DOHH2 (cell line): ENCODE measurements at regions not wholly inside any gene's neighbourhood (a gene's known extent, or its start where the extent isn't known, plus 50 kb on each side); places are given as distances from the start of the nearest gene placed in this dataset.

ENCODE experiments used
- H3F3A ChIP-seq: fragments of 200-600 bp; sonication (generic), shearing (Covaris generic); 2 replicates; pipeline ENCODE4 v1.6.0; 2016; ENCODE audit warnings: antibody characterized with exemption, mild to moderate bottlenecking; ENCODE audit not compliant: control insufficient read depth, insufficient read depth
- H3K27ac ChIP-seq: fragments of 200-600 bp; sonication (generic); 2 replicates; pipeline ENCODE4 v1.5.1; 2014; ENCODE audit warnings: low read depth, mild to moderate bottlenecking, low read length, moderate library complexity
- H3K27me3 ChIP-seq: fragments of 200-600 bp; sonication (generic); 2 replicates; pipeline ENCODE4 v1.6.1; 2014; ENCODE audit warnings: mild to moderate bottlenecking, low read length, mixed read lengths; ENCODE audit not compliant: control insufficient read depth
- H3K36me3 ChIP-seq: fragments of 200-600 bp; sonication (generic); 2 replicates; pipeline ENCODE4 v1.6.1; 2014; ENCODE audit warnings: mild to moderate bottlenecking, low read length, moderate library complexity, mixed read lengths; ENCODE audit not compliant: control insufficient read depth
- H3K4me1 ChIP-seq: fragments of 200-600 bp; sonication (generic); 2 replicates; pipeline ENCODE4 v1.6.1; 2014; ENCODE audit warnings: mild to moderate bottlenecking, low read length, mixed read lengths; ENCODE audit not compliant: control insufficient read depth
- H3K4me2 ChIP-seq: fragments of 200-600 bp; sonication (generic); 2 replicates; pipeline ENCODE4 v1.6.0; 2014; ENCODE audit warnings: mild to moderate bottlenecking, low read length, moderate library complexity
- H3K4me3 ChIP-seq: fragments of 200-600 bp; sonication (generic); 2 replicates; pipeline ENCODE4 v1.5.1; 2014; ENCODE audit warnings: mild to moderate bottlenecking, low read length, mixed read lengths
- H3K79me2 ChIP-seq: fragments of 200-600 bp; sonication (generic); 2 replicates; pipeline ENCODE4 v1.6.1; 2014; ENCODE audit warnings: mild to moderate bottlenecking, low read length, mixed read lengths; ENCODE audit not compliant: control insufficient read depth
- H3K9me2 ChIP-seq: fragments of 200-600 bp; sonication (generic); replicated peaks from 2 replicates; pipeline ENCODE4 v1.6.1; 2014; ENCODE audit warnings: mild to moderate bottlenecking, low read length, mixed read lengths; ENCODE audit not compliant: control insufficient read depth
- H3K9me3 ChIP-seq: fragments of 200-600 bp; sonication (generic); 2 replicates; pipeline ENCODE4 v1.6.1; 2014; ENCODE audit warnings: antibody characterized with exemption, low read length, mixed read lengths; ENCODE audit not compliant: control insufficient read depth, insufficient read depth
- H4K20me1 ChIP-seq: fragments of 200-600 bp; sonication (generic); 2 replicates; pipeline ENCODE4 v1.6.0; 2014; ENCODE audit warnings: low read depth, mild to moderate bottlenecking, antibody characterized with exemption, low read length, moderate library complexity; ENCODE audit not compliant: control insufficient read depth, insufficient read depth
- CTCF ChIP-seq: fragments of 200-600 bp; sonication (generic); IDR thresholded peaks from one replicate; pipeline ENCODE4 v1.5.1; 2014; ENCODE audit warnings: antibody characterized with exemption, mild to moderate bottlenecking, low read depth, low read length; ENCODE audit not compliant: poor library complexity, severe bottlenecking
- EZH2phosphoT487 ChIP-seq: fragments of 200-600 bp; sonication (generic); IDR thresholded peaks from 2 replicates; pipeline ENCODE4 v1.6.1; 2017; ENCODE audit warnings: borderline replicate concordance, mild to moderate bottlenecking, antibody characterized with exemption, low read length, moderate library complexity, mixed read lengths

- no peaks in the 10 kb centered on the region for H3K9me3 ChIP-seq
- no peaks in the 10 kb centered on the region for H3K36me3 ChIP-seq
- no peaks in the 10 kb centered on the region for H4K20me1 ChIP-seq
- H3F3A ChIP-seq = no peaks in the 10 kb centered on the region
- no peak overlapping the region for H3K4me2 ChIP-seq
- no peaks in the 10 kb centered on the region for H3K9me2 ChIP-seq
- H3K27ac ChIP-seq = no peak overlapping the region
- no peak overlapping the region for H3K4me3 ChIP-seq
- peaks cover 4% of the 10 kb centered on the region for H3K4me1 ChIP-seq
- no peaks in the 10 kb centered on the region for H3K27me3 ChIP-seq
- TF ChIP-seq EZH2phosphoT487 (no peak), CTCF (no peak)
- no peaks in the 10 kb centered on the region for H3K79me2 ChIP-seq
These were observed 300.3 kb upstream of the ARSJ start for GRCh38 chr4:114279711-114280110.

GRCh38 chr4:114280645-114281044 lies 301.2 kb upstream of the ARSJ start:
- no peaks in the 10 kb centered on the region for H3K79me2 ChIP-seq
- H3K4me1 ChIP-seq = peaks cover 4% of the 10 kb centered on the region
- H3F3A ChIP-seq = no peaks in the 10 kb centered on the region
- no peaks in the 10 kb centered on the region for H4K20me1 ChIP-seq
- TF ChIP-seq EZH2phosphoT487 (no peak), CTCF (no peak)
- H3K4me2 ChIP-seq = no peak overlapping the region
- H3K27ac ChIP-seq = no peak overlapping the region
- H3K27me3 ChIP-seq = no peaks in the 10 kb centered on the region
- no peak overlapping the region for H3K4me3 ChIP-seq
- no peaks in the 10 kb centered on the region for H3K36me3 ChIP-seq
- no peaks in the 10 kb centered on the region for H3K9me2 ChIP-seq
- H3K9me3 ChIP-seq = no peaks in the 10 kb centered on the region

- no peaks in the 10 kb centered on the region for H3K79me2 ChIP-seq
- no peaks in the 10 kb centered on the region for H3F3A ChIP-seq
- peaks cover 4% of the 10 kb centered on the region for H3K4me1 ChIP-seq
- TF ChIP-seq EZH2phosphoT487 = no peak
- no peak for TF ChIP-seq CTCF
- no peak overlapping the region for H3K4me3 ChIP-seq
- no peaks in the 10 kb centered on the region for H4K20me1 ChIP-seq
- no peaks in the 10 kb centered on the region for H3K36me3 ChIP-seq
- H3K9me3 ChIP-seq = no peaks in the 10 kb centered on the region; the same call in 1 of the 2 replicates
- H3K27me3 ChIP-seq = no peaks in the 10 kb centered on the region
- H3K27ac ChIP-seq = no peak overlapping the region
- H3K9me2 ChIP-seq = no peaks in the 10 kb centered on the region
- no peak overlapping the region for H3K4me2 ChIP-seq
These were observed 301.9 kb upstream of the ARSJ start for GRCh38 chr4:114281164-114281960.
